ENCODE measurements at regions not wholly inside any gene's neighbourhood (a gene's known extent, or its start where the extent isn't known, plus 50 kb on each side); places are given as distances from the start of the nearest gene placed in this dataset.
"Not testable (repeated sequence)": the region's sequence is repeated elsewhere in the genome, so short reads cannot be mapped to it uniquely, and the experiment has no call there.

GRCh38 chr11:69934861-69935494, 115.8 kb upstream of the FGF3 start:
- DNase-seq = no peak

DNA sequence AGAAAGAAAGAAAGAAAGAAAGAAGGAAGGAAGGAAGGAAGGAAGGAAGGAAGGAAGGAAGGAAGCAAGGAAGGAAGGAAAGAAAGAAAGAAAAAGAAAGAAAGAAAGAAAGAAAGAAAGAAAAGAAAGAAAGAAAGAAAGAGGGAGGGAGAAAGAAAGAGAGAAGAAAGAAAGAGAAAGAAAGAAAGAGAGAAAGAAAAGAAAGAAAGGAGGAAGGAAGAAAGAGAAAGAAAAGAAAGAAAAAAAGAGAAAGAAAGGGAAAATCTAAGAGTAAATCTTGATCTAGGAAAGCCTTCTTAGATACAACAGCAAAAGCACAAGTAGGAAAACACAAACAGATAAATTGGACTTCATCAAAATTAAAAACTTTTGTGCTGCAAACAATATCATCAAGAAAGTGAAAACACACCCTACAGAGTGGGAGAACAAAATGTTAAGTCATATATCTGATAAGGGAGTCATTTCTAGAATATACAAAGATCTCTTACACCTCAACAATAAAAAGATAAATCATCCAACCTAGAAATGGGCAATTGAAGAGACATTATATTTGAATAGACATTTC, 116.8 kb upstream of the FGF3 start:
- DNase-seq = no peak

DNA sequence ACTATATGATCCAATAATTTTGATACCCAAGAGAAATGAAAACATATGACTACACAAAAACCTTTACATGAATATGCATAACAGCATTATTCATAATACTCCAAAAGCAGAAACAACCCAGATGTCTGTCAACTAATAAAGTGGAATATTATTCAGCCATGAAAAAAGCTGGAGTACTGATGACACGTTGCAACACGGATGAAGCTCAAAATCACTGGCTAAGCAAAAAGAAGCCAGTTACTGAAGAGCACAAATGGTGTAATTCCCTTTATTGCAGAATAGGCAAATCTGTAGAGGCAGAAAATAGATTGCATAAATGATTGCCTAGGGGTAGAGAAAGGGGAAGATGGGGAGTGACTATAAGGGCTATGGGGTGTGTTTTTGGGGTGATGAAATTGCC, 117.6 kb upstream of the FGF3 start:
- DNase-seq = no peak

DNA sequence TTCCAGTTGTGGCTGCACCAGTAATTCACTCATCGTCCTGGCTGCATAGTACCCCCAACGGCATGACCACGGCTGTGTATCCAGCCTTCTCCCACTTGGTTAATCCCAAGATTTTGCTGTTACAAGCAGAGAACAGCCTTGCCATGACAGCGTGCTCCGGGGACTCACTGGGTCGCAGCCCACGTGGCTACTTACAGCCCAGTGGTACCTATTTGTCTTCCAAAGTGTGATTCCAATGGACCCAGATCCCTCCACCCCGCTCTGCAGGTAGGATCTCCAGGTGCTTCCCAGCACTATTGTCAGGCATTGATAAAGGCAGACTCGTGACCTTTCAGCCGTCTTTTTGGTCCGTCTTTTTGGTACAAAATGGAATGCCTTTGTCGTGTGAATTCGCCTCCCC, 119.0 kb upstream of the FGF3 start:
- DNase-seq = no peak

DNA sequence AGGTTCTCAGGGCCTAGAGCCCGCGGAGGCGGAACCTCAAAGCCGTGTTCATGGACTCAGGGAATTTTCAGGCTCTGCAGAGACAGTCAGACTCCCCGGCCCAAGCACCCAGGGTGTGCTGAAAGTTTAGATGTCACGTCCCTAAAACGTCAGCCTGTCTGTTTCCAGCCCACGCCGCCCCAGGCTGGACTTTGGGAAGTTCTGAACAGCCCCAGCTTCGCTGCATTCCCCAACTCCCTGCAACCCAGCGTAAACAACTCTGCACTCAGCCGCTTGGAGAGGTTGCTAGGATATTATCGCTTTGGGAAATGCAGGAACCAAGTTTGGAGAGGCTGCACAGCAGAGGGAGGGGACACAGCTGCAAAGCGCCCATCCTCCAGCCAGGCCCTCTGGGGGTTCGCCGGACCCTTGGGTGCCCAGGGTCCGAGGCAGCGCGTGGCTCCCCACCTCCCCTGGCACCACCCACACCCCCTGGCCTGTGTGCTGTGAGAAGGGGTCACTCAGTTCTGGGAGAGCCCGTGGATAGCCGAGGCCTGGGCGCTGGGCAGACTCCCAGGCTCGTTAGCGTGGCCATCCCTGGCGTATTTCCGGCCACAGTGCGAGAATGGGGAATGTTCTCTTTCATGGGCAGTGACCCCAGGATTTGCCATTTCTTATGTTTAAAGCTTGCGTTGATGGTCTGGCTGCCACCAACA, 120.5 kb upstream of the FGF3 start:
- no peak for DNase-seq

DNA sequence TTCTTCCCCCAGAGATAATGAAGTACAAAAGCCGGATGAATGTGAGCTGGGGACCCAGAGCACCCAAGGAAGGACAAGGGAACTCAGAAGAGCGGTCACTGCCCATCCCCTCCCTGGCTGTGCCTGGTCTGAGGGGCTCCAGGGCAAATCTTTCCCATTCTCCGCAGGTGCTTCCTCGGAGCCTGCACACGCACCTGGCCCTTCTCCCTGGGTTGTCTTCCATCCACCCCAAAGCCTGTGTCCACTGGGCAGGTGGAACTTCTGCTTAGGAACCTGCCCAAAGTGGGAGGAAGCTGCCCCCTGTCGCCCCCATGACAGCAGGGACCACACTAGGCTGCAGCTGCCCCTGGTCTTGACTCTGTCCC, 121.0 kb upstream of the FGF3 start:
- DNase-seq = no peak

DNA sequence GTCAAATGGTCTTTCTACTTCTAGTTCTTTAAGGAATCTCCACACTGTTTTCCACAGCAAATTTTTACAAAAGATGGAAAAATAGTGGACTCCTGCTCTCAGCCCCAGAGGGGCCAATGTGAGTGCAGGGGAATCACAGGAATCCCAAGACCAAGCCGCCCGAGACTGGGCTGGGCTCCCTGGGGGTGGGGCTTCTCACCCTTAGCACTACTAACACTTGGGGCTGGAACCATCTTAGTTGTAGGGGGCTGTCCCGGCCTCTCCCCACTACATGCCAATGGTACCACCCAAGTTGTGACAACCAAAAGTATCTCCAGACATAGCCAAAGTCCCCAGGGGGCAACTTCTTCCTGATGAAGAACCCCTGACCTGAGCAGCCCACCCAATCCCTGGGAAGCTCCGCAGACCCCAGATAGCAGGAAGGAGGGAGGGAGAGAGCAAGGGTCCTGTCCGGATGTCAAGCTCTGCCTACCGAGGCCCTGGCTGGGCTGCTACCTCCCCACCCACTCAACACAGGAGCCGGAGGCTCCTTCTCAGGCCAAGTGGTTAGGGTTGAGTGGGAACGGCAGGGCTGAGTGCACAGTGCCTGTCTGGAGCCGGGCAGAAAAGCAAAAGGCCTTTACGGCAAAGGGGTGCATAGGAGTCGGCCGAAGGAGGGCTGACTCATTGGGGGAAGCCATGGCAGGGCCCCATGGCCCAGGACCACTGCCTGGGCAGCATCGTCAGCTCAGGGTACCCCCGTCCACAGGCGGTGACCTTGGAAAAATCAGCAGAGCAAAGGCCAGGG, 122.5 kb upstream of the FGF3 start:
- DNase-seq = no peak

GRCh38 chr11:69942333-69942820, 123.2 kb upstream of the FGF3 start:
- DNase-seq = no peak

DNA sequence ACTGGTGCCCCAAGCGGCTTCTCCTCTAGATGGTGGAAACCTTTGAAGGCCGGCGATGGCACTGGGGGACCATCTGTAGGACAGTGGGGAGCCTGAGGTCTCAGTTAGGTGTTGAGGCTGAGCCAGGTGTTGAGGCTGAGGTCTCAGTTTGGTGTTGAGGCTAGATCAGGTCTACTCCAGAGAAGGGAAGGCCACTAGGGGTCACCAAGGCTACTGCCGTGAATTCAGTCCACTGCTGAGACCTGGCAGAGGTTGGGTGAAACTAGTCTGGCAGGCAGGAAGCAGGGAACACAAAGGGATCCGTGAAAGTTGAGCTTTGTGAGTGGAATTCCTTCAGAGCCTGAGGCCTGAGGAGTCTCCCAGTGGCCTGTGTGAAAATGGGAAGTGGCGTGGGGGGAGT, 123.8 kb upstream of the FGF3 start:
- no peak for DNase-seq

GRCh38 chr11:69943506-69943905, 124.3 kb upstream of the FGF3 start:
- DNase-seq = no peak

DNA sequence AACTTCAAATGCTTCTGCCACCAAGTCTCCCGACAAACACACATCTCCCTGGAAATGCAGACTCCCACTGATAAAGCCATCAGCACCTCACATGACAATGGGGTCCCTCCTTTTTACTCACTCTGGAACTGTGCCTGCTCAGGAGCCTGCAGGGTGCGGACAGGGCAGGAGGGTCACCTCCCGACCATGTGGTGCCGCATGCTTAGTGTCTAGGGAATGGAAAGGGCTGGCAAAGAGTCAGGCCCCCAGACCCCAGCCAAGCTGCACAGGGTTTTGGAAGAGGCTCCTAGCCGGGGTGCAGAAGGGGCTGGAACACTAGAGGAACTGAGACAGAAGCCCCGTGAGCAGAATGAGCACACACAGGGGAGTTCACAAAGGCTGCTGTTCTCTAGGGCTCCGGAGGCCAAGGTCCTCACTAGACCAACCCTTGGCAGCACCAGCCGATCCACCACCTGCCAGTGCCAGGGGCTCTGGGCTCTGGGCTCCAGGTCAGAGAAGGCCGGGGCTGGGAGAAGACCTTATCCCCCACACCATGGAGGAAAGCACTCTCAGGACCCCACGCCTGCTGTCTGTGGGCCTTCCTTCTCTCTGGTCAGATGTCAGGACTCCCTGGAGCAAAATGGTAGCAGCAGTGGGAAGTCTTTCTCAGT, 125.1 kb upstream of the FGF3 start:
- DNase-seq = no peak

GRCh38 chr11:69945157-69945556, 125.9 kb upstream of the FGF3 start:
- no peak for DNase-seq

DNA sequence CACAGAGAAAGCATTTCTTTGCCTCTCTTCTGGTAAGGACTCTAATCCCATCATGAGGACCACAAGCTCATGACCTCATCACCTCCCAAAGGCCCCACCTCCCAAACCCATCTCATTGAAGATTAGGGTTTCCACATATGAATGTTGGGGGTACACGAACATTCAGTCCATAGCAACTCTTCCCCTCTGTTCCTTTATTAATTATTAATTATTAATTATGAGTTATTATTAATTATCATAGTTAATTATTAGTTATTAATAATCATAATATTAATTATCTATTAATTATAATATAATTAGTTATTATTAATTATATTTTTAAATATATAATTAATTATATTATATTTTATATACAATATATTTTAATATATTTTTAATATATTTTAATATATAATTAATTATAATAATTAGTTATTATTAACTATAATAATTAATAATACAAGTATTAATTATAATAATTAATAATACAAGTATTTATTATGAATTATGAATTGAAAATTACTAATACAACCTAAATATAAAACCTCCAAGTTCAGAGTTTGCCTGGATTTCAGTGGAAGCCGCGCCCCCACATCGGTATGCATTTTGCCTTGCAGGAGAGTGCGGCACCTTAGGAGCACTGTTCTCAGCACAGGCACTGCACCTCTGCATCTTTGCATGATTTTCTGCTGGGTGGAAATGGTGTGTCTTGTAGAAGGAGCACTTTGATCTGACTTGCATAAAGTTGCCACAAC, 128.0 kb upstream of the FGF3 start:
- no peak for DNase-seq

DNA sequence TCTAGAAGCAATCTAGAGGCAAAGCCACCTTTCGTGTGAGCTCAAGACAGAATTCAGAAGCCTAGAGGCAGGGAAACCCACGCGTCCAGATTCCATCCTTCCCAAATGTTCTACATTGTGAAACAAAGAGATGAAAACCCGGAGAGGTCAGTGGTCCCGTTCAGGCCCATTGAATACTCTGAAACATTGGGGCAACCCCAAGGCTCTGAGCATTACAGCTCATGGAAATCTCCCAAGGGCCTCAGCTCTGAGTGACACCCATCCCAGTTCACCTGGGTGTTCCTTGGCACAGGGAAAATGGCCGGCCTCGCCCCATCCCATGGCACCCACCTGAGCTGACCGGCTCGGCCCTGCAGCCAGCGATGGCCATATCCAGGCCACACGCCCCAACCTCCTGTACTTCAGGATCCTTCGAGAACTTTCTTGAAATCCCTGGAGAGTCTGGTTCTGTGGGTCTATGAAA, 128.6 kb upstream of the FGF3 start:
- no peak for DNase-seq

DNA sequence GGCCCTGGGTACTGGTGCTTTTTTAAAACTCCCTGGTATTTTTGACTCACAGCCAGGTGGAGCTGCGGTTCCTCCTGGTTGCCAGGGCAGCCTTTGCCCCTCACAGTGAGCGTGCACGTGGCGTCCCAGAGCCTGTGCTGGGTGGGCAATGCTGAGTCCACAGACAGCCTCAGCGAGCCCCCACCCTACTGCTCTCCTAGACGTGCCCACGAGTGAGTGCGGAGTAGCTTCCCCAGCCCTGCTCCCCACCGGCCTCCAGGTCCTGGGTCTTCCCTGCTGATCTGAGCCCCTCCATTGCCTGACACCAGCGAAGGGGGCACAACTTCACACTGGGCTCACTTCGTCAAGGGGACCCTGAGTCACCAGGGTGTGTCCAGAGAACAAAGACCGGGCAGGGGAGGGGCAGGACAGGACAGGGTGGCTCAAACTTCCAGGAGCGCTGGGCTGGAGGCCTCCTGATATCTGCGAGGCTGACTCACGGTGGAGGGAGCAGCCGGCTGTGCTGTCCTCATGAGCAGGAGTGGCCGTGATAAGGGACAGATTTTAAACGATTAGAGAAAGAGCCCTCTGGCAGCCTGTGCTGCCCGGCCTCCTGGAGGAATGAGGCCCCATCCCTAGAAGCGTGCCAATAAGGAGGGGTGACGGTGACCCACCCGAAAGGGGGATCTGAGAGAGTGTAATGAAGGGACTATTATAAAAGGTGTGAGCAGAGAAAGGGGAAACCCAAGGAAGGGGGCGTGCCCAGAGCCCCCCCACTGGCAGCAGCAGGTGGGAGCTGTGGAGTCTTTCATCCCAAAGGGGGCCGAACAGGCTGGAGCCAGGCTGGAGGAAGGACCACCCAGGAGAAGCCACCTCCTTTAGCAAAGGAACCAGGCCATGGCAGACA, 129.3 kb upstream of the FGF3 start:
- DNase-seq = no peak

DNA sequence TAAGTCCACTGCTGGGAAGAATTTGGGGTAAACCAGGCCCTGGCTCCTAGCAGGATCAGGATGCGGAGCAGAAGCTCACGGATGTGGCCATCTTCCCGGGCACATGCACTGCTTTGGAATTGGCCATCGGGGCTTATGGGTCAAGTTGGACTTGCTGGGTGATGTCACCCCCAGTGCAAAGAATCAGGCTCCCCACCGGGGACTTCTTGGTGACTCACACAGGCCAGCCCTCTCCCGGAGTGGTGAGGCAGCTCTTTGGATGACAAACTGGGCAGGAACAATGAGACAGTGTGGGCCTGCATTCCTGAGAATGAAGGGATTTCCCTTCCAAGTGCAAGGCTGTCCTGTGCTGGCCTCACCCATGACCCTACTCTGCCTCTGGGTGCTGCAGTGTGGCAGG, 128.8 kb upstream of the ANO1 start:
- no peak for DNase-seq

DNA sequence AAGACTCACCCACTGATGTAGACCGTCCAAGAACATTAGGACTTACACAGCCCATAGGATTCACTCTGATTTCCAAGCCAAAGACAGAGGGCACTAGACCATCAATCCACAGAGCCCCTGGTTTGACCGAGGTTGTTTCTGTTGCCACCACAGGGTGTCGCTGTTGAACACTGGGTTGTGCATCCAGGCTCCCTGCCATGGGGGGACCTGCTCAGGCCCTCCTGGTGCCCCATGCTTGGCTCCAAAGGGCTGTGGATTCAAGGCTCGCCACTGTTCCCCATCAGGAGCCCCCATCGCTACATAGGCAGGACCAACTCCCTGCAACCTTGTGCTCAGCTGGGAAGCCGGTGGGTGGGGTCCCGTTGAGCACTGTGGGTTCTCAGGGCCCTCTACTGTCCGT, 128.0 kb upstream of the ANO1 start:
- DNase-seq = peak; percentile 46 to 56

GRCh38 chr11:69950621-69951020, 127.5 kb upstream of the ANO1 start:
- no peak for DNase-seq

- no peak for DNase-seq
Observed at GRCh38 chr11:69951821-69952220, 126.3 kb upstream of the ANO1 start.

- not testable (repeated sequence) for DNase-seq
Observed at GRCh38 chr11:69952229-69952975, 125.7 kb upstream of the ANO1 start.

DNA sequence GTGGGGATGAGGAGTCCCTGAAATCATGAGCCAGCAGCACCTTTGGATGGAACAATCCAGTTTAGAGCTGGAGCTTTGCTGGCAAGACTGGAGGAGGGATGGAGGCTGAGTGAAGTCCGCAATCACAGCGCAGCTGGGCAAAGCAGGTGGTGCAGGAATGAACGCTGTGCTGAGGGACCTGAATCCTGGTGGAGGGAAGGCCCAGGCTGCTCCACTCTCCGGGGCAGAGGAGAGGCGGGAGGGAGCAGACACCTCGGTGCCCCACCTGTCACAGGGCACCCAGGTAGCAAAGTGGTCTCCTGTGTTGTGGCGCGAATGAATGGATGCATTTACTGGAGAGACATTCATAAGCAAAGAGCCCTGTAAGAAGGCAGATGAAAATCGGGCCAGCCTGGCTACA, 124.8 kb upstream of the ANO1 start:
- no peak for DNase-seq
